ENCODE measurements at regions not wholly inside any gene's neighbourhood (a gene's known extent, or its start where the extent isn't known, plus 50 kb on each side); places are given as distances from the start of the nearest gene placed in this dataset.
"Not testable (repeated sequence)": the region's sequence is repeated elsewhere in the genome, so short reads cannot be mapped to it uniquely, and the experiment has no call there.

DNA sequence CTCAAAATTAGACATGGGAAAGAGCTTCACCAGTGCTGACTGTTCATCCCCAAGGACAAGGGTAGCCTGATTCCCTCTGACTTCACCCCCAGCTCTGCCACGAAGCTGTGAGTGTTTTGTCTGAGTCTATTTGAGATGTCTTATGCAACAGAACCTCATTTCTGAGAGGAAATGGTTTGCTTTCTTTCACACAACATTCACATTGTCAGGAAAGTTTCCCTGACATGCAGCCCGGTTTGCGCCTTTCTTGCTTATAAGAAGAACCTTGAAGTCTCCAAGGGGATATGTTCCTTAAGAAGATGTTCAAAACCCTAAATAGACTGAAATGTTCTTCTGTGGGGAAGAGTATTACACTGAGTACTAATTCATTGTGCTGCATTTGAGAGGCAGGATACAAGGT lies 300.5 kb upstream of the CCL2 start:
- DNase-seq (ENCODE audit: low read depth): no peak
- no peak overlapping the region for H3K4me3 ChIP-seq (ENCODE audit: low read depth, low read length)
- TF ChIP-seq, protein P1, sequence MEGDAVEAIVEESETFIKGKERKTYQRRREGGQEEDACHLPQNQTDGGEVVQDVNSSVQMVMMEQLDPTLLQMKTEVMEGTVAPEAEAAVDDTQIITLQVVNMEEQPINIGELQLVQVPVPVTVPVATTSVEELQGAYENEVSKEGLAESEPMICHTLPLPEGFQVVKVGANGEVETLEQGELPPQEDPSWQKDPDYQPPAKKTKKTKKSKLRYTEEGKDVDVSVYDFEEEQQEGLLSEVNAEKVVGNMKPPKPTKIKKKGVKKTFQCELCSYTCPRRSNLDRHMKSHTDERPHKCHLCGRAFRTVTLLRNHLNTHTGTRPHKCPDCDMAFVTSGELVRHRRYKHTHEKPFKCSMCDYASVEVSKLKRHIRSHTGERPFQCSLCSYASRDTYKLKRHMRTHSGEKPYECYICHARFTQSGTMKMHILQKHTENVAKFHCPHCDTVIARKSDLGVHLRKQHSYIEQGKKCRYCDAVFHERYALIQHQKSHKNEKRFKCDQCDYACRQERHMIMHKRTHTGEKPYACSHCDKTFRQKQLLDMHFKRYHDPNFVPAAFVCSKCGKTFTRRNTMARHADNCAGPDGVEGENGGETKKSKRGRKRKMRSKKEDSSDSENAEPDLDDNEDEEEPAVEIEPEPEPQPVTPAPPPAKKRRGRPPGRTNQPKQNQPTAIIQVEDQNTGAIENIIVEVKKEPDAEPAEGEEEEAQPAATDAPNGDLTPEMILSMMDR (IDR thresholded peaks at IDR 0.05; ENCODE audit: insufficient read depth, low read depth, low read length, missing control alignments): no peak

DNA sequence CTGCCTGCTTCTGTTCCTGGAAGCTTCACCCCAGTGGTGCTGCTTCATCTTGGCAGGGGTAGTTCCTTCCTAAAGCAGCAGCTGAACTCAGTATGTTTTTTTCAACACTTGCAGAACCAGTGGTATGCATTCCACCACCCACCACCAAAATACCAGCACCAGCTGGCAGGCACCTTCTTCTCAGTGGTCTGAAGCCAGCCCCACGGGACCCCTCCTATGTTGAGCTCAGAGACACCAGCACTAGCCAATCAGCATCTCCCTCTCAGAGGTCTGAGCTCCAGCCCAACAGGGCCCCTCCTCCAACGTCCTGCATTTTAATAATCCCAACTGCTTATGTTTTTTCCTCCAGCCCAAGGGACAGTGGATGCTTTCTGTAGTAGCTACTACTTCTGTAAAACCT lies 299.6 kb upstream of the CCL2 start:
- TF ChIP-seq, protein P1 (IDR thresholded peaks at IDR 0.05; ENCODE audit: insufficient read depth, low read depth, low read length, missing control alignments): no peak
- H3K4me3 ChIP-seq (ENCODE audit: low read depth, low read length): no peak overlapping the region
- no peak for DNase-seq (ENCODE audit: low read depth)

DNA sequence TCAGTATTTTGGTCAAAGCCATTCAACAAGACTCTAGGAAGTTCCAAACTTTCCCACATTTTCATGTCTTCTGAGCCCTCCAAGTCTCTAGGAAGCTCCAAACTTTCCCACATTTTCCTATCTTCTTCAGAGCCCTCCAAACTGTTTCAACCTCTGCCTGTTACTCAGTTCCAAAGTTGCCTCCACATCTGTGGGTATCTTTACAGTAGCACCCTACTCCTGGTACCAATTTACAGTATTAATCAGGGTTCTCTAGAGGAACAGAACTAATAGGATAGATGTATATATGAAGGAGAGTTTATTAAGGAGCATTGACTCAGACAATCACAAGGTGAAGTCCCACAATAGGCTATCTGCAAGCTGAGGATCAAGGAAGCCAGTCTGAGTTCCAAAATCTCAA lies 296.0 kb upstream of the CCL2 start:
- H3K4me3 ChIP-seq (ENCODE audit: low read depth, low read length); DNase-seq (ENCODE audit: low read depth): not testable (repeated sequence)

DNA sequence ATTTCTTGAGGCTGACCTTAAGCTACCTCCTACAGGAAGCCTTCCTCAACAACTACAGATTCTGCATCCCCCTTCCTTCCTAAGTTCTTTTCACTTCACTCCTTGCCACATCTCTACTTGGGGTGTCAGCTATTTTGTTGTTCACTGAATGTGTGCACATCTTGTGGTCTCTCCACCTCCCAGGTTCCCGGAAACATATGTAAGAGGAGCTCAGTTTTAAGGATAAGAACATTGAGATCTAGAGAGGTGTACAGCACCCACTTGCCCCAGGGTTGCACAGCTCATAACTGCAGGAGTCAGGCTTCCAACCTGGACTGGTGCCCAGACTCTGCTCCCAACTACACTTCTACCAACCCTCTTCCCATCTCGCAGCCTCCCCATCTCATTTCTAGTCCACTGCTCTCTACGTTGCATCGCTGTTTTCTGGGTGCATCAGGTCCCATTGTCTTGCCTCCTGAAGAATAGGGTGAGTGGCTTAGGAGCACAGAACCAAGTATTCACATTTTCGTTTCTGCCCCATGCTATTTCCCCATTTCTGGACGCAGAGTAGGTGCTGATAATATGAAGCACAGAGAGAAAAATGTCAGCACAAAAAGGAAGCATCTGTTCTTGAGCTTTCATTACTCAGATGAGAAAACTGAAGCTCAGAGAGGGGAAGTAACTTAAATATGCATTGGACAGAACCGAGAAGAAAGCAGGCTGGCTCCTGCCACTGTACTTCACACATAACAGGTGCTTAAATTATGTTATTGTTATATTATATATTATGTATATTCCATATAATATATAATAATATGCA lies 292.0 kb upstream of the CCL2 start:
- H3K4me3 ChIP-seq (ENCODE audit: low read depth, low read length): no peak overlapping the region
- TF ChIP-seq, protein P1 (IDR thresholded peaks at IDR 0.05; ENCODE audit: insufficient read depth, low read depth, low read length, missing control alignments): no peak
- DNase-seq (ENCODE audit: low read depth): peak; percentile 54

DNA sequence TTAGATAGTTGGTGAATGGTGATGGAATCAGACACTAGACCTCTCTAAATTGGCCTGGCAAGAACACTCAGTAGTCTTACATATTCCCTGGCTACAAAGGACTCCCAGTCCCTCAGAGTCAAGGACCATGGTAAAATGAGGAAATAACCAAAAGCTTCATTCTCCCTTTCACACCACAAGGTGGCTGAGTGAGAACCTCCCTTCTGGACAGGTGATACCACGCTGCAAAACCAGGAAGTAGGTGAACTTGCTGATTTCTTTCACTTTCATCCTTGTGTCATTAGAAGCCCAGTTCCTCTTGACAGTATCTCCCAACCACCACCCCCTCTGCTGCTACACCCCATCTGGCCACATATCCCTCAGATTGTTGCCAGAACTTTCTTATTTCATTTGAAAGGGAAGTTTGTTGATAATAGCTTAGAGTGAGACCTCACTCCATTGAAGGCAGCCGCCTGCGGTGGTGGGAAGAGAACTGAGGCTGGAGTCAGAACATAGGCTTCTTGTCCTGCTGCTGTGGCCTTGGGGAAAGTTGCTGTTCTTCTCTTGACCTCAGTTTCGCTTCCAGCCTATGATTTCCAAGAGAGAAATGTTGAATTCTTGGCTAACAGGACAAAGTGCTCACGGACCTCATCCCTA lies 290.6 kb upstream of the CCL2 start:
- DNase-seq (ENCODE audit: low read depth): peak; percentile 90
- no peak overlapping the region for H3K4me3 ChIP-seq (ENCODE audit: low read depth, low read length)
- TF ChIP-seq, protein P1 (IDR thresholded peaks at IDR 0.05; ENCODE audit: insufficient read depth, low read depth, low read length, missing control alignments): peak; percentile 46

DNA sequence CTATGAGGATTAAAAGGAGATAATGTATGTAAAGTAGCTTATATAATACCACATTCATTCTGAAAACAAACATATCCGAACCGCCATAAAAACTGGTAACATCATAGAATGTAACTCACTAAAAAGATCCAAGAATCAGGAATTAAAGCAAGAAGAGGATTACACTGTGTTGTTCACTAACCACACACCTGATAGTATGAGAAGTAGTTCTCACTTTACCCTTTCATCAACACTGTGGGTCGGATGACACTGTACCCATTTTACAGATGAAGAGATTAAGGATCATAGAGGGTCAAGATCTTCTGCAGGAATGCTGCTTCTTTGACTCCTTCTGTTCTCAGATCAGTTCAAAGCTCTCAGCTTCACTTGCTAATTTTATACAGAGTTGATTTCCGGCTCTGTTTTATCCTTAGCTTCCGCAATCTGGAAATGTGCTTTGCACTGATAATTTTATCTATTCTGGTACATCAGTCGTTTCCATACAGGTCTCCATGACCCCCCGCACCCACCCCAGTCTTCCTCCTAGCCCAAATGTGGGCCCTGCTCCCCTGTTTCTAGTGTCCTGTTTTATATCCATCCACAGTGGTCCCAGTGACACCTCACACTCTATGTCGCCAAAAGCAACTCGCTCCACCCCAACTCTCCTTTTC lies 288.6 kb upstream of the CCL2 start:
- DNase-seq (ENCODE audit: low read depth): no peak
- H3K4me3 ChIP-seq (ENCODE audit: low read depth, low read length): no peak overlapping the region
- TF ChIP-seq, protein P1 (IDR thresholded peaks at IDR 0.05; ENCODE audit: insufficient read depth, low read depth, low read length, missing control alignments): no peak

DNA sequence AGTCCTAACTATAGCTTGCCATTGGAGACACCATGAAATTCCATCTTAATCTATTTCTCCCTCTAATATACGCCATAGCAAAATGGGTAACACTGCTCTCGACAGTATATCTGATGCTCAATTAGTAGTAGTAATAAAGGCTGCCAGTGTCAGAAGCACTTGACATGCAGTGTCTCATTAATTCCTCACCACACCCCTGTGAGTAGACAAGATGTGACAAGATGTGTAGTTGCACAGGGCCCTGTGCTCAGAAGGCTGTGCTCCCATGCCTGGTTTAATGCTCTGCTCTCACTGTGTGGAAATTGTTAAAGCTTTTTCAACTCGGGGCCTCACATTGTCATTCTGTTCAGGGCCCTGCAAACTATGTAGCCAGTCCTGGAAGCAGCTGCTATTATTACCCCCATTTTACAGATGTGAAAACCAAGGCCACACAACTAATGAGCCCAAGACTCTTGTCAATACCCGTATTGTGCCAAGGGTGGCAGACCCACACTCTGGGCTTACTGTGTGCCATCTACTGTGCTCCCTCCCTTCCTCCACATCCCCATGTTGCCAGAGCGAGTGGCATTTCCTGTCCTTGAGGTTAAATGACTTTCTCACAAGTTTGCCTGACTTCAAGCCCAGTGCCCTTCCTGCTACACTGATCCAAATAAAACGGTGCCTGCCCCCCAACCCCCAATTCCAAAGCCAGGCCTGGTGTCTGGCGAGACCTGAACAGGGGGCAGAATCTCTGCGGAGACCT lies 287.3 kb upstream of the CCL2 start:
- H3K4me3 ChIP-seq (ENCODE audit: low read depth, low read length): no peak overlapping the region
- TF ChIP-seq, protein P1 (IDR thresholded peaks at IDR 0.05; ENCODE audit: insufficient read depth, low read depth, low read length, missing control alignments): no peak
- DNase-seq (ENCODE audit: low read depth): peak; percentile 34

All from GM12865 (cell line).